ENCODE measurements at regions not wholly inside any gene's neighbourhood (a gene's known extent, or its start where the extent isn't known, plus 50 kb on each side); places are given as distances from the start of the nearest gene placed in this dataset.

DNA sequence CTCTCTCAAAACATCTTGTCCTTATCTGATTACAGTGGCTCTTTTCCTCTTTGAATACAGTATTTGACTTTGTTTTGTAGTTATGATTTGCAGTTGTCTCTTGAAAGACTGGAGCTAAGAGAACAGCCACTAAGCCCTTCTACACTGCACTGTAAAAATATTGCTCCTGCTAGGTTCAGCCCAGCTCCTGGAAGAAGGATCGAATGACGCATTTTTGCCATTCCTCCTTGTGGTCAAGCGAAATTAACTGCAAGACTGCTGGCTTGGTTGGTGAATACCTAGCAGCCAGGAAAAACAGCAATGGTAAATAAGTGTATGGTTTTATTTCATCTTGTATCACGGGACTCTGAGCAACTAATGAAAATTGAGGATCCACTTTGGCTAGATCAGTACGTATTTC, 407.8 kb upstream of the CDH2 start:
- Histone ChIP-seq H3K9ac (ENCODE audit: low read depth in 2 of 2, low read length in 2 of 2) (no peak overlapping the region), H3K36me3 (no peaks in the 10 kb centered on the region), H3K27ac (no peak overlapping the region), H3K4me3 (no peak overlapping the region), H3K4me1 (no peaks in the 10 kb centered on the region), H3K27me3 (no peaks in the 10 kb centered on the region), H3K9me3 (no peaks in the 10 kb centered on the region)
- no peak for DNase-seq
- TF ChIP-seq CTCF (IDR thresholded peaks at IDR 0.05) = no peak
- intact Hi-C loops (cut with DNase I) = no loop called here

DNA sequence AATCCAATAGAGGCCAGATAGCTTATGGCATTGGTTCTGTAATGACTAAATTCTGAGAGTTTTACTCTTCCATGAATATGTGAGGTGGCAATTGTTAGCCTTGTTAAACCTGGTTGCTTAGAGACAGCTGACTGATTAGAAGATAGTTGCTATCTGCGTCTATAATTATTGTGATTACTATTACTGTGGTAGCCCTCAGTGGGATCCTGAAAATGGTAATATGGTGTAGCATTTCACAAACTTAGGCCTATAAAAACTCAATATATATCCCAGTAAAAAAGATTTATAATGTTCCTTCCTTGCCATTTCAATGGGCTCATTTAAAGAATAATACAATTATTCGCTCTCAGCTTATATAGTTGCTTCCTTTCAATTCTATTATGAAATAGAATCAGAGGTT, 405.8 kb upstream of the CDH2 start:
- Histone ChIP-seq H3K9ac (ENCODE audit: low read depth in 2 of 2, low read length in 2 of 2) (no peak overlapping the region), H3K36me3 (no peaks in the 10 kb centered on the region), H3K4me3 (no peak overlapping the region), H3K4me1 (no peaks in the 10 kb centered on the region), H3K27ac (no peak overlapping the region), H3K9me3 (no peaks in the 10 kb centered on the region), H3K27me3 (no peaks in the 10 kb centered on the region)
- intact Hi-C loops (cut with DNase I) = no loop called here
- TF ChIP-seq CTCF (IDR thresholded peaks at IDR 0.05) = no peak
- no peak for DNase-seq

GRCh38 chr18:28581521-28582071, 404.7 kb upstream of the CDH2 start:
- DNase-seq = no peak
- intact Hi-C loops (cut with DNase I) = no loop called here
- no peaks in the 10 kb centered on the region for H3K4me1 ChIP-seq
- no peaks in the 10 kb centered on the region for H3K36me3 ChIP-seq
- no peak overlapping the region for H3K27ac ChIP-seq
- H3K9ac ChIP-seq (ENCODE audit: low read depth in 2 of 2, low read length in 2 of 2) = no peak overlapping the region
- no peaks in the 10 kb centered on the region for H3K27me3 ChIP-seq
- no peak for TF ChIP-seq CTCF (IDR thresholded peaks at IDR 0.05)
- H3K4me3 ChIP-seq = no peak overlapping the region
- H3K9me3 ChIP-seq = no peaks in the 10 kb centered on the region

DNA sequence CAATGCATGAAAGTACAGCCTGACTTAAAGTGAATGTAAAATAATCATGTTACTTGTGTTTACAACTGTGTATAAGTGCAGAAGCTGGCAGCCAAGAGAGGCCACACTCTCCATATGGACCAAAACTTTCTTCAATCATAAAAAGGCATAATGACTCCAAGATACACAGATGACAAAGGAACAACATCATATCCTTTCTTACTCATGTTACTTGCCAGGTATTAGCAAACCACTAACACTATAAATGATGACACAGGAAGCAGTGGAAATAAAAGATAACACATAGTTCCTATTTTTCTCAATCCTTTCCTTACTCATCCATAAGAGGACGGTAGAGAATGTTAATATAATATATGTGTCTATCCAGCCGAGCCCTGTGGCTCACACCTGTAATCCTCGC, 400.0 kb upstream of the CDH2 start:
- H3K36me3 ChIP-seq = no peaks in the 10 kb centered on the region
- H3K4me1 ChIP-seq = no peaks in the 10 kb centered on the region
- DNase-seq = no peak
- intact Hi-C loops (cut with DNase I) = no loop called here
- H3K27ac ChIP-seq = no peak overlapping the region
- H3K9ac ChIP-seq (ENCODE audit: low read depth in 2 of 2, low read length in 2 of 2) = no peak overlapping the region
- no peaks in the 10 kb centered on the region for H3K9me3 ChIP-seq
- TF ChIP-seq CTCF (IDR thresholded peaks at IDR 0.05) = no peak
- no peak overlapping the region for H3K4me3 ChIP-seq
- H3K27me3 ChIP-seq = no peaks in the 10 kb centered on the region

- Histone ChIP-seq H3K9ac (ENCODE audit: low read depth in 2 of 2, low read length in 2 of 2) (no peak overlapping the region), H3K4me3 (no peak overlapping the region), H3K4me1 (no peaks in the 10 kb centered on the region), H3K27me3 (no peaks in the 10 kb centered on the region), H3K36me3 (no peaks in the 10 kb centered on the region), H3K27ac (no peak overlapping the region), H3K9me3 (no peaks in the 10 kb centered on the region)
- no peak for TF ChIP-seq CTCF (IDR thresholded peaks at IDR 0.05)
- intact Hi-C loops (cut with DNase I) = no loop called here
- DNase-seq = no peak
These were observed 398.2 kb upstream of the CDH2 start for GRCh38 chr18:28575123-28575522.

- no peak overlapping the region for H3K9ac ChIP-seq (ENCODE audit: low read depth in 2 of 2, low read length in 2 of 2)
- intact Hi-C loops (cut with DNase I) = no loop called here
- no peaks in the 10 kb centered on the region for H3K4me1 ChIP-seq
- H3K36me3 ChIP-seq = no peaks in the 10 kb centered on the region
- no peak overlapping the region for H3K4me3 ChIP-seq
- no peaks in the 10 kb centered on the region for H3K9me3 ChIP-seq
- no peak for DNase-seq
- no peaks in the 10 kb centered on the region for H3K27me3 ChIP-seq
- no peak overlapping the region for H3K27ac ChIP-seq
- no peak for TF ChIP-seq CTCF (IDR thresholded peaks at IDR 0.05)
These were observed 397.2 kb upstream of the CDH2 start for GRCh38 chr18:28574175-28574574.

Data from colonic mucosa (tissue), 4 donors.